HEK293 (cell line): ENCODE measurements at regions not wholly inside any gene's neighbourhood (a gene's known extent, or its start where the extent isn't known, plus 50 kb on each side); places are given as distances from the start of the nearest gene placed in this dataset.

Experiments used
- CTCF ChIA-PET: fragments of 350-600 bp; formaldehyde crosslinking; extraction: SDS; loops from one replicate; lab custom pipeline; 2021; ENCODE audit warnings: antibody characterized with exemption; lab: Yijun Ruan, JAX
- POLR2A ChIA-PET: fragments of 300-600 bp; formaldehyde crosslinking; extraction: SDS; loops from one replicate; lab custom pipeline; 2020; ENCODE audit warnings: antibody characterized with exemption, inconsistent platforms; lab: Yijun Ruan, JAX
- H3K27ac ChIP-seq: fragments of 200-500 bp; sonication (Bioruptor generic); 2 replicates; pipeline ENCODE4 v1.5.1; 2014; ENCODE audit warnings: low read depth, low read length, control low read depth, inconsistent platforms; ENCODE audit errors: extremely low read depth
- H3K36me3 ChIP-seq, 2 experiments: fragments of 200-500 bp in 1 of 2; sonication (Bioruptor generic) in 1 of 2; 1 replicate in 1 of 2; 2 replicates in 1 of 2; pipeline ENCODE4 v1.5.1; 2014 to 2017; ENCODE audit warnings: inconsistent platforms in 2 of 2, low read length in 2 of 2; ENCODE audit not compliant: control insufficient read depth in 2 of 2, insufficient read depth in 1 of 2
- H3K4me1 ChIP-seq: fragments of 200-500 bp; sonication (Bioruptor generic); 2 replicates; pipeline ENCODE4 v1.5.1; 2014; ENCODE audit warnings: mild to moderate bottlenecking, low read length, inconsistent platforms; ENCODE audit not compliant: control insufficient read depth, insufficient read depth
- H3K4me3 ChIP-seq: 2 replicates; pipeline ENCODE4 v1.5.1; 2011; ENCODE audit warnings: low read depth, mild to moderate bottlenecking, control low read depth, low read length, moderate library complexity
- H3K9me3 ChIP-seq: fragments of 200-500 bp; sonication (Bioruptor generic); 2 replicates; pipeline ENCODE4 v1.5.1; 2014; ENCODE audit warnings: low read depth, low read length, inconsistent platforms; ENCODE audit not compliant: control insufficient read depth, insufficient read depth
- OSR2 ChIP-seq: fragments of 450-650 bp; formaldehyde crosslinking; IDR thresholded peaks from 2 replicates; pipeline ENCODE4 v1.5.1; 2016; ENCODE audit warnings: missing biosample characterization, missing genetic modification characterization
- TRIM28 ChIP-seq: IDR thresholded peaks from 2 replicates; pipeline ENCODE4 v1.6.1; 2011; ENCODE audit warnings: low read length, control low read depth, borderline replicate concordance
- ZBTB1 ChIP-seq: fragments of 450-650 bp; formaldehyde crosslinking; IDR thresholded peaks from 2 replicates; pipeline ENCODE4 v1.5.1; 2016; ENCODE audit warnings: missing biosample characterization, missing genetic modification characterization
- ZNF121 ChIP-seq: fragments of 450-650 bp; formaldehyde crosslinking; IDR thresholded peaks from 2 replicates; pipeline ENCODE4 v1.5.1; 2016; ENCODE audit warnings: missing biosample characterization, missing genetic modification characterization
- ZNF138 ChIP-seq: fragments of 450-650 bp; formaldehyde crosslinking; IDR thresholded peaks from 2 replicates; pipeline ENCODE4 v1.5.1; 2016; ENCODE audit warnings: missing biosample characterization, missing genetic modification characterization, borderline replicate concordance
- ZNF214 ChIP-seq: fragments of 450-650 bp; formaldehyde crosslinking; IDR thresholded peaks from 2 replicates; pipeline ENCODE4 v1.5.1; 2017; ENCODE audit warnings: missing biosample characterization, mild to moderate bottlenecking, missing genetic modification characterization, borderline replicate concordance
- ZNF221 ChIP-seq: fragments of 450-650 bp; formaldehyde crosslinking; IDR thresholded peaks from 2 replicates; pipeline ENCODE4 v1.5.1; 2017; ENCODE audit warnings: missing biosample characterization, missing genetic modification characterization, borderline replicate concordance
- ZNF266 ChIP-seq: fragments of 450-650 bp; formaldehyde crosslinking; IDR thresholded peaks from 2 replicates; pipeline ENCODE4 v1.5.1; 2016; ENCODE audit warnings: missing biosample characterization, missing genetic modification characterization, low read depth
- ZNF391 ChIP-seq: fragments of 450-650 bp; formaldehyde crosslinking; IDR thresholded peaks from 2 replicates; pipeline ENCODE4 v1.5.1; 2016; ENCODE audit warnings: low read depth, missing biosample characterization, missing genetic modification characterization, borderline replicate concordance
- ZNF404 ChIP-seq: fragments of 450-650 bp; formaldehyde crosslinking; IDR thresholded peaks from 2 replicates; pipeline ENCODE4 v1.5.1; 2017; ENCODE audit warnings: missing biosample characterization, missing genetic modification characterization
- ZNF449 ChIP-seq: fragments of 450-650 bp; formaldehyde crosslinking; IDR thresholded peaks from 2 replicates; pipeline ENCODE4 v1.5.1; 2017; ENCODE audit warnings: missing biosample characterization, mild to moderate bottlenecking, missing genetic modification characterization, moderate library complexity
- ZNF48 ChIP-seq: fragments of 450-650 bp; formaldehyde crosslinking; IDR thresholded peaks from 2 replicates; pipeline ENCODE4 v1.5.1; 2016; ENCODE audit warnings: missing biosample characterization, missing genetic modification characterization
- ZNF658 ChIP-seq: fragments of 450-650 bp; formaldehyde crosslinking; IDR thresholded peaks from 2 replicates; pipeline ENCODE4; 2016; ENCODE audit warnings: missing biosample characterization, missing genetic modification characterization
- ZNF701 ChIP-seq: fragments of 450-650 bp; formaldehyde crosslinking; IDR thresholded peaks from 2 replicates; pipeline ENCODE4 v1.5.1; 2016; ENCODE audit warnings: missing biosample characterization, missing genetic modification characterization
- ZNF776 ChIP-seq: fragments of 450-650 bp; formaldehyde crosslinking; IDR thresholded peaks from 2 replicates; pipeline ENCODE4 v1.5.0; 2017; ENCODE audit warnings: missing biosample characterization, missing genetic modification characterization, borderline replicate concordance
- ZSCAN16 ChIP-seq: fragments of 450-650 bp; formaldehyde crosslinking; IDR thresholded peaks from 2 replicates; pipeline ENCODE4 v1.5.1; 2016; ENCODE audit warnings: missing biosample characterization, missing genetic modification characterization
- TF ChIP-seq, protein P1 (sequence below): fragments of 450-650 bp; formaldehyde crosslinking; IDR thresholded peaks from 2 replicates; pipeline ENCODE4 v1.5.1; 2016; ENCODE audit warnings: missing biosample characterization, missing genetic modification characterization
- TF ChIP-seq, protein P2 (sequence below): fragments of 450-650 bp; formaldehyde crosslinking; optimal IDR thresholded peaks from 2 replicates; pipeline ENCODE3; 2016; ENCODE audit warnings: missing biosample characterization, mild to moderate bottlenecking, missing genetic modification characterization
- TF ChIP-seq, protein P3 (sequence below): fragments of 450-650 bp; formaldehyde crosslinking; IDR thresholded peaks from 2 replicates; pipeline ENCODE4 v1.5.1; 2016; ENCODE audit warnings: missing biosample characterization, missing genetic modification characterization

GRCh38 chr1:105730701-105731100 lies 1325.8 kb upstream of the PRMT6 start:
- CTCF ChIA-PET: no interaction called here
- Histone ChIP-seq H3K4me1 (no peaks in the 10 kb centered on the region), H3K27ac (no peak overlapping the region), H3K36me3 (no peaks in the 10 kb centered on the region), H3K9me3 (no peaks in the 10 kb centered on the region), H3K4me3 (no peak overlapping the region)
- TF ChIP-seq ZNF48 (tag by site-specific recombination): no peak
- TF ChIP-seq ZNF776 (tag by site-specific recombination): no peak
- TF ChIP-seq, protein P1, sequence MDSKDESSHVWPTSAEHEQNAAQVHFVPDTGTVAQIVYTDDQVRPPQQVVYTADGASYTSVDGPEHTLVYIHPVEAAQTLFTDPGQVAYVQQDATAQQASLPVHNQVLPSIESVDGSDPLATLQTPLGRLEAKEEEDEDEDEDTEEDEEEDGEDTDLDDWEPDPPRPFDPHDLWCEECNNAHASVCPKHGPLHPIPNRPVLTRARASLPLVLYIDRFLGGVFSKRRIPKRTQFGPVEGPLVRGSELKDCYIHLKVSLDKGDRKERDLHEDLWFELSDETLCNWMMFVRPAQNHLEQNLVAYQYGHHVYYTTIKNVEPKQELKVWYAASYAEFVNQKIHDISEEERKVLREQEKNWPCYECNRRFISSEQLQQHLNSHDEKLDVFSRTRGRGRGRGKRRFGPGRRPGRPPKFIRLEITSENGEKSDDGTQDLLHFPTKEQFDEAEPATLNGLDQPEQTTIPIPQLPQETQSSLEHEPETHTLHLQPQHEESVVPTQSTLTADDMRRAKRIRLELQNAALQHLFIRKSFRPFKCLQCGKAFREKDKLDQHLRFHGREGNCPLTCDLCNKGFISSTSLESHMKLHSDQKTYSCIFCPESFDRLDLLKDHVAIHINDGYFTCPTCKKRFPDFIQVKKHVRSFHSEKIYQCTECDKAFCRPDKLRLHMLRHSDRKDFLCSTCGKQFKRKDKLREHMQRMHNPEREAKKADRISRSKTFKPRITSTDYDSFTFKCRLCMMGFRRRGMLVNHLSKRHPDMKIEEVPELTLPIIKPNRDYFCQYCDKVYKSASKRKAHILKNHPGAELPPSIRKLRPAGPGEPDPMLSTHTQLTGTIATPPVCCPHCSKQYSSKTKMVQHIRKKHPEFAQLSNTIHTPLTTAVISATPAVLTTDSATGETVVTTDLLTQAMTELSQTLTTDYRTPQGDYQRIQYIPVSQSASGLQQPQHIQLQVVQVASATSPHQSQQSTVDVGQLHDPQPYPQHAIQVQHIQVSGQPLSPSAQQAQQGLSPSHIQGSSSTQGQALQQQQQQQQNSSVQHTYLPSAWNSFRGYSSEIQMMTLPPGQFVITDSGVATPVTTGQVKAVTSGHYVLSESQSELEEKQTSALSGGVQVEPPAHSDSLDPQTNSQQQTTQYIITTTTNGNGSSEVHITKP: no peak
- POLR2A ChIA-PET: no interaction called here

GRCh38 chr1:105736349-105736748 lies 1320.1 kb upstream of the PRMT6 start:
- POLR2A ChIA-PET: no interaction called here
- H3K9me3 ChIP-seq: no peaks in the 10 kb centered on the region
- TF ChIP-seq, protein P2, sequence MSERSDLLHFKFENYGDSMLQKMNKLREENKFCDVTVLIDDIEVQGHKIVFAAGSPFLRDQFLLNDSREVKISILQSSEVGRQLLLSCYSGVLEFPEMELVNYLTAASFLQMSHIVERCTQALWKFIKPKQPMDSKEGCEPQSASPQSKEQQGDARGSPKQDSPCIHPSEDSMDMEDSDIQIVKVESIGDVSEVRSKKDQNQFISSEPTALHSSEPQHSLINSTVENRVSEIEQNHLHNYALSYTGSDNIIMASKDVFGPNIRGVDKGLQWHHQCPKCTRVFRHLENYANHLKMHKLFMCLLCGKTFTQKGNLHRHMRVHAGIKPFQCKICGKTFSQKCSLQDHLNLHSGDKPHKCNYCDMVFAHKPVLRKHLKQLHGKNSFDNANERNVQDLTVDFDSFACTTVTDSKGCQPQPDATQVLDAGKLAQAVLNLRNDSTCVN (tag by site-specific recombination): no peak
- TF ChIP-seq ZNF391 (tag by site-specific recombination) (no peak), ZNF266 (tag by site-specific recombination) (no peak), ZNF658 (tag by site-specific recombination) (no peak), ZNF701 (tag by site-specific recombination) (no peak), ZNF138 (tag by site-specific recombination) (no peak), ZBTB1 (tag by site-specific recombination) (no peak), ZNF214 (tag by site-specific recombination) (no peak), ZNF449 (no peak), OSR2 (tag by site-specific recombination) (no peak), ZNF404 (tag by site-specific recombination) (no peak), ZNF121 (no peak), ZSCAN16 (tag by site-specific recombination) (no peak), TRIM28 (no peak), ZNF221 (tag by site-specific recombination) (no peak)
- TF ChIP-seq, protein P3, sequence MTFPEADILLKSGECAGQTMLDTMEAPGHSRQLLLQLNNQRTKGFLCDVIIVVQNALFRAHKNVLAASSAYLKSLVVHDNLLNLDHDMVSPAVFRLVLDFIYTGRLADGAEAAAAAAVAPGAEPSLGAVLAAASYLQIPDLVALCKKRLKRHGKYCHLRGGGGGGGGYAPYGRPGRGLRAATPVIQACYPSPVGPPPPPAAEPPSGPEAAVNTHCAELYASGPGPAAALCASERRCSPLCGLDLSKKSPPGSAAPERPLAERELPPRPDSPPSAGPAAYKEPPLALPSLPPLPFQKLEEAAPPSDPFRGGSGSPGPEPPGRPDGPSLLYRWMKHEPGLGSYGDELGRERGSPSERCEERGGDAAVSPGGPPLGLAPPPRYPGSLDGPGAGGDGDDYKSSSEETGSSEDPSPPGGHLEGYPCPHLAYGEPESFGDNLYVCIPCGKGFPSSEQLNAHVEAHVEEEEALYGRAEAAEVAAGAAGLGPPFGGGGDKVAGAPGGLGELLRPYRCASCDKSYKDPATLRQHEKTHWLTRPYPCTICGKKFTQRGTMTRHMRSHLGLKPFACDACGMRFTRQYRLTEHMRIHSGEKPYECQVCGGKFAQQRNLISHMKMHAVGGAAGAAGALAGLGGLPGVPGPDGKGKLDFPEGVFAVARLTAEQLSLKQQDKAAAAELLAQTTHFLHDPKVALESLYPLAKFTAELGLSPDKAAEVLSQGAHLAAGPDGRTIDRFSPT (tag by site-specific recombination): no peak
- CTCF ChIA-PET: no interaction called here
- no peak overlapping the region for H3K27ac ChIP-seq
- no peaks in the 10 kb centered on the region for H3K4me1 ChIP-seq
- H3K36me3 ChIP-seq: no peaks in the 10 kb centered on the region
- no peak overlapping the region for H3K4me3 ChIP-seq
